BLaER1 treated with 17β-estradiol and CSF1 and Interleukin-3, amounts not matched to agents 10 nM and 100 nM (cell line): ENCODE measurements at regions not wholly inside any gene's neighbourhood (a gene's known extent, or its start where the extent isn't known, plus 50 kb on each side); places are given as distances from the start of the nearest gene placed in this dataset.

Experiments used
- H3K27ac ChIP-seq, 11 experiments: shearing (Covaris generic); formaldehyde crosslinking; 2 replicates each; pipeline ENCODE4 v1.8.1; 2022
- H3K27me3 ChIP-seq, 11 experiments: shearing (Covaris generic); formaldehyde crosslinking; 2 replicates each; pipeline ENCODE4 v1.8.1; 2022
- H3K36me3 ChIP-seq, 11 experiments: shearing (Covaris generic); formaldehyde crosslinking; 2 replicates each; pipeline ENCODE4 v1.8.1; 2022
- H3K4me1 ChIP-seq, 10 experiments: shearing (Covaris generic); formaldehyde crosslinking; 2 replicates each; pipeline ENCODE4 v1.8.1; 2022
- H3K4me2 ChIP-seq, 11 experiments: shearing (Covaris generic); formaldehyde crosslinking; 2 replicates each; pipeline ENCODE4 v1.8.1; 2022
- H3K4me3 ChIP-seq, 10 experiments: shearing (Covaris generic); formaldehyde crosslinking; 2 replicates each; pipeline ENCODE4 v1.8.1; 2022
- H3K9ac ChIP-seq, 11 experiments: shearing (Covaris generic); formaldehyde crosslinking; 2 replicates each; pipeline ENCODE4 v1.8.1; 2022
- H3K9me3 ChIP-seq, 11 experiments: shearing (Covaris generic); formaldehyde crosslinking; replicated peaks in 1 of 11; 2 replicates each; pipeline ENCODE4 v1.8.1; 2022
- H4K20me1 ChIP-seq, 11 experiments: shearing (Covaris generic); formaldehyde crosslinking; 2 replicates each; pipeline ENCODE4 v1.8.1; 2022
- Cebpa-rat ChIP-seq, 11 experiments: shearing (Covaris generic); IDR thresholded peaks; 2 replicates each; pipeline ENCODE4 v1.8.1; 2022

DNA sequence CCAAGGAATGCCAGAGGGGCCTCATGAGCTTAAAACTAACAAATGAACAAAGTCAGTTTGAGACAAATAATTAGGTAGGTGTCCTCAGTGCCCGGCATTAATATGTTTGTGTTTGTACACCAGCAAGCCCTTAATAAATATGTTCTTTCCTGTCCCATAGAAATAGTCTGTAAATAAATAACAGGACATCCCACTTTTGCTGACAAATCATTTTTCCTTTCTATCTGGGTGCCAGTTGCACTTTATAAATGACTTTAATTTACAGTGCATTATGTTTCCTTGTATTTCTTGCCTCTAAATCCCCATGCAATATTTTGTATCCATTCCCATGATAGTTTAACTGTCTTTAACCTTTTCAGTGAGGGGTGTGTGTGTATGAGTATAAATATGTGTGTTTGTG lies 170.3 kb downstream of the CBLN1 start:
- Histone ChIP-seq H3K9ac (no peak overlapping the region), H3K4me2 (no peak overlapping the region), H3K9me3 (no peaks in the 10 kb centered on the region), H3K27me3 (no peaks in the 10 kb centered on the region), H3K27ac (no peak overlapping the region), H4K20me1 (no peaks in the 10 kb centered on the region), H3K4me1 (no peaks in the 10 kb centered on the region), H3K36me3 (no peaks in the 10 kb centered on the region), H3K4me3 (no peak overlapping the region)
- TF ChIP-seq Cebpa-rat (IDR thresholded peaks at IDR 0.05) = no peak

DNA sequence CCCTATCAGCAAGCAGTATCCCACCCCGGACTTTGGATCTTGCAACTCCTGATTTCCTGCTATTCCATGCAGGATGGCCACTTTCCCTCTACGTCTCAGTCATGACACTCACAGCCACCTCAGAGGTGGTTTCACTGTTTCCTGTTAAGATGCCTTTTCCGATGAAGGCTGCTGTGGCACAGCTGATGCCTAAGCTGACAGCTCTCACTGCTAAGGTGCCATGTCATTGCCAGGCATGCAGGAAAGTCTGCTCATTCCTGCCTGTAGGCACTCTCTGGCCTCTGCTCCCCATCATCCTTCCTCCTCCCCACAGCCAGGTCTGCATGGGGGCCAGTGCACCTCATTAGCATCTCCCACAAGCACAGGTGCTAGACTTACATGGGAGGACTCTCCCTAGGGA lies 173.0 kb downstream of the CBLN1 start:
- no peak for TF ChIP-seq Cebpa-rat (IDR thresholded peaks at IDR 0.05)

DNA sequence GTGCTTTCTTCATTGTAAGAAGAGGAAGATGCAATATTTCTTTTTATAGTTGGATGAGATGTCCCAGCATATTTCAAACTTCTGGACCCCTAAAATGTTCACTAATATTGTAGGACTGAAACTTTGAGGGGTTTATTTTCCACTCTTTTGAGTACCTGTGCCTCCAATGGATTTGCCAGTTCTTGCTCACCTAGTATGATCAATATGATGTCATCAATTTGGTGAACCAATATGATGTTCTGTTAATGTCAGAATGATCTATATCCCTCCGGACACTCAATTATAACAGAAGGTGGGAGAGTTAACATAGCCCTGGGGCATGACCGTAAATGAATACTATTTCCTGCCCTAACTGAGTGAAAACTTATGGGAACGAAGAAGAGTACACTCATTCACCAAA lies 178.3 kb downstream of the CBLN1 start:
- Histone ChIP-seq H3K27me3 (no peaks in the 10 kb centered on the region), H3K4me2 (no peak overlapping the region), H3K4me3 (no peak overlapping the region), H3K9ac (no peak overlapping the region), H3K27ac (no peak overlapping the region), H3K4me1 (no peaks in the 10 kb centered on the region), H3K9me3 (no peaks in the 10 kb centered on the region), H3K36me3 (no peaks in the 10 kb centered on the region), H4K20me1 (no peaks in the 10 kb centered on the region)
- no peak for TF ChIP-seq Cebpa-rat (IDR thresholded peaks at IDR 0.05)

More for the DNA sequence above, 173.0 kb downstream of the CBLN1 start:
- Histone ChIP-seq H4K20me1 (no peaks in the 10 kb centered on the region), H3K4me2 (no peak overlapping the region), H3K4me1 (no peaks in the 10 kb centered on the region), H3K36me3 (no peaks in the 10 kb centered on the region), H3K27ac (no peak overlapping the region), H3K4me3 (no peak overlapping the region), H3K27me3 (no peaks in the 10 kb centered on the region), H3K9ac (no peak overlapping the region), H3K9me3 (no peaks in the 10 kb centered on the region)

DNA sequence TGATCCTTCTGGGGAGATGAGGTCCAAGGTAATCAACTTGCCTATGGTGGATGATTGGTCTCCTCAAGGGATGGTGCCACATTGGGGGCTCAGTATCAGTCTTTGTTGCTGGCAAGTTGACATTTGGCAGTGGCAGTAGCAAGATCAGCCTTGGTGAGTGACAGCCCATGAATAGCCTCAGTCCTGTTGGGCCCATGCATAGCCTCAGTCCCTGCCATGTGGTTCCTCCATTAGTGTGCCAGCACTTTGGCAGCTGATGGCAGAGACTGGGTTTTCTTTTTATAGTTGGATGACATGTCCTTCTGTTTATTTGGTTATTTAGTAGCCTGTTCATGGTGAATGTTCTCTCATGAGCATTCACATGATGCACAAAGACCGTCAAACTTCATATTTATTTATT lies 179.6 kb downstream of the CBLN1 start:
- no peaks in the 10 kb centered on the region for H4K20me1 ChIP-seq
- TF ChIP-seq Cebpa-rat (IDR thresholded peaks at IDR 0.05) = no peak
- no peaks in the 10 kb centered on the region for H3K36me3 ChIP-seq
- H3K27ac ChIP-seq = no peak overlapping the region
- no peaks in the 10 kb centered on the region for H3K4me1 ChIP-seq
- no peaks in the 10 kb centered on the region for H3K27me3 ChIP-seq
- H3K9me3 ChIP-seq = no peaks in the 10 kb centered on the region
- H3K9ac ChIP-seq = no peak overlapping the region
- no peak overlapping the region for H3K4me2 ChIP-seq
- H3K4me3 ChIP-seq = no peak overlapping the region

DNA sequence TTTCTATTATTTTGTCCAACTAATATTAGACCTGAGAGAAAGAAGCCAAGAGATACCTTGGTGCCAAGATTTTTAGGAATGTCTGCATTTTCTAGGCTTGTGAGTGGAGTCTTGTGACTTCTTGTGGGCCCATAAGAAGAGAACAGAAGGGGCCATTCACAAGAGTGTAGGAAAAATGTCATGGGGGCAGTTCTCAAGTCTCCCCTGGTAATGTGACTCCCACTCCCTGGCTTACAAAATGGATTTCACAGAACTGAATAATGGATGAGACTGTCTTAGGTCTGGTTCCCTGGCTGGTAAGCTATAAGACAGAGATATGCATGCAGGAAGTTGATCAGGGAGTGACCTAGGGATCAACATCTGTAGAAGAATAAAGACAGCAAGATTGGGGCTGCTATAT lies 181.3 kb downstream of the CBLN1 start:
- no peaks in the 10 kb centered on the region for H3K27me3 ChIP-seq
- no peaks in the 10 kb centered on the region for H4K20me1 ChIP-seq
- H3K4me1 ChIP-seq = no peaks in the 10 kb centered on the region
- no peak overlapping the region for H3K9ac ChIP-seq
- H3K36me3 ChIP-seq = no peaks in the 10 kb centered on the region
- H3K27ac ChIP-seq = no peak overlapping the region
- H3K9me3 ChIP-seq = no peaks in the 10 kb centered on the region
- H3K4me3 ChIP-seq = no peak overlapping the region
- no peak for TF ChIP-seq Cebpa-rat (IDR thresholded peaks at IDR 0.05)
- no peak overlapping the region for H3K4me2 ChIP-seq

DNA sequence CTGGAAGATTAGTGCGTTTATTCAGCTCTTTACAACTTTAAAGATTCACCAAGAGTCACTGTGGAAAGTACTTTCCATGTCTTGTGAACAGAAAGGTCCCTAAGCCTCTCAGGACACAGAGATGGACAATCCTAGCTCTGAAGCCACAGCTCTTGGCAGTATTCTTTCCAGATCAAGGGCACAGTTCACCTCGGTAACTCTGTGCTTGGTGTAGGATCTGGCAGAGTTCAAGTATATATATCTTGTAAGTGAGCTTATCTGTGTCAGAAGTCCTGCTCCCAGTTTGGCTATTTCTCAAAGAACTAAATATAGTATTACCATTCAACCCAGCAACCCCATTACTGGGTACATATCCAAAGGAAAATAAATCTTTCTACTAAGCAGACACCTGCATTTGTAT lies 183.7 kb downstream of the CBLN1 start:
- Histone ChIP-seq H3K9me3 (no peaks in the 10 kb centered on the region), H3K4me2 (no peak overlapping the region), H3K9ac (no peak overlapping the region), H3K36me3 (no peaks in the 10 kb centered on the region), H3K4me3 (no peak overlapping the region), H3K27me3 (no peaks in the 10 kb centered on the region), H3K4me1 (no peaks in the 10 kb centered on the region), H3K27ac (no peak overlapping the region), H4K20me1 (no peaks in the 10 kb centered on the region)
- TF ChIP-seq Cebpa-rat (IDR thresholded peaks at IDR 0.05) = no peak

DNA sequence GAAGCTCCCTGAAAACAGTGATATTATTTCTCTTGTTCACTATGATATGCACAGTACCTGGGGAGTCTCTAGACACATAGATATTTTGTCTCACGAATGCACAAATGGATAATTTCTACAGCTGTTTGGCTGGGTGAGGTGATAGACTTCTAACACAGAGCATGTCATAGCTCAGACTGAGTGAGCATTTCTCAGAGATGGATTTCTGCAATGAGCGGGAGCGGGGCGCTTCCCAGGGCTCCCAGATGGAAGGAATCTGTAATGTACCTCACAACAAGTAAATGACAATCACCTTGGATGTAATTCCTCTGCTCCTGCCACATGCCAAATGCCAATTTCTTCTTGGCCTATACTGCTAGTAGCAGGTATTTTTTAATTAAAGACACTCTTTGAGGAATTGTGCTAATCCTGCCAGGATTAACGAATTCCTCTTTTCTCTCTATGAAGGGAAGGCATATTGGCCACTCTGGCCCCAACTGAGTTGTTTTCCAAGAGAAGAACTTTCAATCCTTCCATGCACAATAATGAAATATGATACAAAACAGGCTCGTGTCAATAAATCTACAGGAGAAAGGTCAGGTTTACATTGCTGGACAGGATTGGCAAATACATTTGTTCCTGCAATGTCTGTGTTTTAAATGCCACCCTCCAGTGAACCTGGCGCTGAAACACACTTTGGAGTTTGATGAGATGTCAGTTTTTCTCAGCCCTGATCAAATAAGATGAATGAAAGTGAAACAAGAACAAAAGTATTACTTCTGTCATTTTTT lies 185.3 kb downstream of the CBLN1 start:
- H3K27me3 ChIP-seq = no peaks in the 10 kb centered on the region
- no peak overlapping the region for H3K27ac ChIP-seq
- no peaks in the 10 kb centered on the region for H3K9me3 ChIP-seq
- H3K9ac ChIP-seq = no peak overlapping the region
- no peak overlapping the region for H3K4me2 ChIP-seq
- H3K36me3 ChIP-seq = no peaks in the 10 kb centered on the region
- no peaks in the 10 kb centered on the region for H4K20me1 ChIP-seq
- H3K4me3 ChIP-seq = no peak overlapping the region
- H3K4me1 ChIP-seq = no peaks in the 10 kb centered on the region
- no peak for TF ChIP-seq Cebpa-rat (IDR thresholded peaks at IDR 0.05)

DNA sequence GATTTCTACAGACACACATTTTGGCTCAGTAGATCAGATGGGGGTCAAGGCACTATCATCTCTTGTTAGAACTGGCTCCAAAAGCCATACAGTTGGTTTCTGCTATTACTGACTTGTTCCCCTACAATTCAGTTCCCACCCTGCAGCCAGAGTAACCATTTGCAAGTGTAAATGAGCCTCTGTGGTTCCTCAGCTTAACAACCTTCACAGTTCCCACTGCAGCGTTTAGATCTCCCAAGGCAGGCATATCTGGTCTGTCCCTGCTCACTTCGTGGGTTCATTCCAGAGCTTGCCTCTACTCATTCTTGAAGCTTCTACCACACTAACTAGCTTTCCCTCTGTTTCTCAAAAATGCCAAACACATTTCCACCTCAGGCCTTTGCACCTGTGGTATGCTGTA lies 186.1 kb downstream of the CBLN1 start:
- Histone ChIP-seq H3K27me3 (no peaks in the 10 kb centered on the region), H3K9me3 (no peaks in the 10 kb centered on the region), H3K36me3 (no peaks in the 10 kb centered on the region), H3K9ac (no peak overlapping the region), H3K4me2 (no peak overlapping the region), H3K4me1 (no peaks in the 10 kb centered on the region), H3K27ac (no peak overlapping the region), H3K4me3 (no peak overlapping the region), H4K20me1 (no peaks in the 10 kb centered on the region)
- TF ChIP-seq Cebpa-rat (IDR thresholded peaks at IDR 0.05) = no peak

DNA sequence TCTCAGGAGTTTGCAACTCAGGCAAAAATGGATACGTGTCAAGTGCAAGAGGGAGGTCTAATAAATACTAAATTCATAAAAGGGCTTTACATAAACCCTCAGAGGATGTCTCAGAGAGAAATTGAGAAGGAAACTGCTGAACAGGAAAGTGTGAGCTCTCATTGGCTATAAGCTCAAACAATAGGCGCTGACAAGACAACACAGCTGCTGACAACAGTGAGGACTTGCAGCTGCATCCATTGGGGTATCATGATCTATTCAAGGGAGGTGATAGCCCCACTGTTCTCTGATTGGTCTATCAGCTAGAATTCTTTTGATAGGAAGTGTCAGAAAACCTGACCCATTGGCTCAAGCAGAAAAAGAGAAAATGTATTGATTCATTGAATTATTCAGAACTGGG lies 187.2 kb downstream of the CBLN1 start:
- no peak for TF ChIP-seq Cebpa-rat (IDR thresholded peaks at IDR 0.05)
- Histone ChIP-seq H3K9me3 (no peaks in the 10 kb centered on the region), H3K27me3 (no peaks in the 10 kb centered on the region), H3K4me2 (no peak overlapping the region), H3K4me3 (no peak overlapping the region), H4K20me1 (no peaks in the 10 kb centered on the region), H3K9ac (no peak overlapping the region), H3K27ac (no peak overlapping the region), H3K36me3 (no peaks in the 10 kb centered on the region), H3K4me1 (no peaks in the 10 kb centered on the region)

DNA sequence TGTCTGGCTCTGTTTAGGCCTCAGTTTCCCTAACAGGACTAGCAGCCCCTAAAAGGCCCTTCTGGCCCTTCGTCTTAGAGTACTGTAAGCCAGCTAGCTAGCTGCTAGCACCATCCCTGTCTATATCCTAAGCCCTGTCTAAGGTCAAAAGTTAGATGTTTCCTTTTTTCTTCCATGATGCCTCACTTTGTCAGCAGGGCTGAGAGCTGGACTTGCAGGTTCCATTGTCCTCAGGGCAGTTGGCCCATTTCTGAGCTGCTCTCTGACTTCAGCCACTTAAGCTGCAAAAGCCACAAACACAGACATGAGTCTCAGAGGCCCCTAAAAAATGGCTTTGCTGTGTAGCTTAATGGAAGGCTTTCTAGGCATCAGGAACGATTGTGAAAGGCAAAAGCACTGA lies 187.7 kb downstream of the CBLN1 start:
- TF ChIP-seq Cebpa-rat (IDR thresholded peaks at IDR 0.05) = no peak
- Histone ChIP-seq H3K4me3 (no peak overlapping the region), H3K4me1 (no peaks in the 10 kb centered on the region), H4K20me1 (no peaks in the 10 kb centered on the region), H3K9me3 (no peaks in the 10 kb centered on the region), H3K27ac (no peak overlapping the region), H3K27me3 (no peaks in the 10 kb centered on the region), H3K36me3 (no peaks in the 10 kb centered on the region), H3K9ac (no peak overlapping the region), H3K4me2 (no peak overlapping the region)
